ENCODE measurements at regions not wholly inside any gene's neighbourhood (a gene's known extent, or its start where the extent isn't known, plus 50 kb on each side); places are given as distances from the start of the nearest gene placed in this dataset.

DNA sequence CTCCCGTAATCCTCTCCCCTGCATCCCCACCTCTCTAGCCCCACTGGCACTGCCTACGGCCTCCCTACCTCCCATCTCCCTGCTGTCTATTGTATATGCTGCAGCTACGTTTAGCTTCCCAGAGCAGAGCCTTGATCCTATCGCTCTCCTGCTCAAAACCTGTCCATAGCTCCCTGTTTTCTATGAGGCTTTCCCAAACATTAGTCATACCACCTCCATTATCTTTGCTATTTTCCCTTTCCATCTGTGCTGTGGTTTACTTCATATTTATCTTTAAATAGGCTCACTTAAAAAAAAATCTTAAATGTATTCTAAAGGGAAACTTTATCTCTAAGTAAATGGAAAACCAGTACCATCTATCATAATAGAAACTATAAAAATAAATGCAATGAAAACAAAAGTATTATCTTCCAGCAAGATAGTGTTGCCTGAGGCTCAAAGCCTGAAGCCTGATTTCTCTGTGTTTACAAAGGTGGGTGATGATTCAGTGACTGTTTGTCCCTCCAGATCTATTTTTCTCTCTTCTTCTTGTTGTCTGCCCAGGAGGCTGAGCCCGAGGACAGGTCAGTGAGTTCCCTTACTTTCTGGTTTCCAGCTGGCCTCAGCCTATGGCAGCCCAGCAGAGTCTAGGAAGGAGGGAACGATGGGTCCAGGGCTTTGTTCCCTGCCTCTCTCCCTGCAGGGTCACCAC lies 397.1 kb upstream of the CFAP20DC start:
- no peak for DNase-seq (ENCODE audit: low spot score)

DNA sequence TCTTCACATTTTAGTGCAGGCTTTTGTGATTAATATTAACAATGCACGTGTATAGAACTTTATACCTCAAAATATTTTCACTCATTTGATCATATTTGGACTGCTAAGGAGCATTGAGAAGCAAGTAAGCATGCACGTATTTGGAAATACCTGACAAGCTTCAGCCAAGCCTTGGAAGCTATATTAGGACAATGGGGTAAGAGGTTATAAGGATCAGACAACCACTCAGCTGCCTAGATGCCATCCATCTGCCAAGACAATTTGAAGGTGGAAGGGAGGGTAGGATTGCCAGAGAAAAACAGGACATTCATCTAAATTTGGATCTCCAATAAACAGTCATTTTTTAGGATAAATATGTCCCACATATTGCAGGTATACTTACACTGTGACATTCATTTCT lies 394.9 kb upstream of the CFAP20DC start:
- DNase-seq (ENCODE audit: low spot score) = no peak

DNA sequence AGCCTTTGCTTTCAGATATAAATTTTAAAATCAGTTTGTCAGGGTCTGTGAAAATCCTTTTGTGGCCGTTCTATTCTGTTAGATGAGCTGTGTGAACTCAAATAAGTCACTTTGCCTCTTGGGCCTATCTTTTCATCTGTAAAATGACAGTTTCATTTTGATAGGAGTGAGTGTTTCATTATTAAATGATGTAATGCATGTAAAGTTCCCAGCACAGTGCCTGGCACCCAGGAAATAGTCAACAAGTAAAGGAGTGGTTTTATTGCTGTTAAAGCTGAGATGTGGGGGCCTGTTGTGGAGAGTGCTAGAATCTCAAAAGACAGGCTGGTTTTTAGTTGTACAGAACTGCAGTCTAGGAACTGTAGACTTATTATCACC lies 394.5 kb upstream of the CFAP20DC start:
- DNase-seq (ENCODE audit: low spot score) = no peak

DNA sequence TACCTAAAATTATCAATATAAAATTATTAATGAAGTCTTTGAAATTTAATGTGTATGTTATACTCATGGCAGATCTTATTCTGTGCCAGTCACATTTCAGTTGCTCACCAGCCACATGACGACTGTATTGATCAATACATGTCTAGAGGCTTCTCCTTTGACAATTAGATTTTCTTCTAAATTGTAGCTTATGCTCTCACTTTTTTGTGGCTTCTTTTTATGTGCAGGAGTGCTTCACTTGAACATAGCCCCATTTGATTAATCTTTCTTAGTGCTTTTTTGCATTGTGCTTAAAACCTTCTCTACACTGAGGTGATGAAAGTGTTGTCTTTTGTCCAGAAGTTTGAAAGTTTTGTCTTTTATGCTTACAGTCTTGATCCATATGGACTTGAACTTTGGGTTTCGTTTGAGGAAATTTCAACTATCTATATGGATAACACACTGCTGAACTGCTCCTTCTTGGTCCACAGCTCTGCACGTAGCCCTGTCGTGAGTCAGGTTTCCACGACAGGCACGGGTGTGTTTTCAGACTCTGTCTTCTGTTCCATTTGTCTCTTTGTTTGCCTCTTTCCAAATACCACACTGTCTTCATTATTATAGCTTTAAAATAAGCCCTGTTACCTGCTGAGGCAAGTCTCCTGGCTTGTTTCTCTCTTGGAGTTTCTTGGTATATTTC lies 393.9 kb upstream of the CFAP20DC start:
- no peak for DNase-seq (ENCODE audit: low spot score)

DNA sequence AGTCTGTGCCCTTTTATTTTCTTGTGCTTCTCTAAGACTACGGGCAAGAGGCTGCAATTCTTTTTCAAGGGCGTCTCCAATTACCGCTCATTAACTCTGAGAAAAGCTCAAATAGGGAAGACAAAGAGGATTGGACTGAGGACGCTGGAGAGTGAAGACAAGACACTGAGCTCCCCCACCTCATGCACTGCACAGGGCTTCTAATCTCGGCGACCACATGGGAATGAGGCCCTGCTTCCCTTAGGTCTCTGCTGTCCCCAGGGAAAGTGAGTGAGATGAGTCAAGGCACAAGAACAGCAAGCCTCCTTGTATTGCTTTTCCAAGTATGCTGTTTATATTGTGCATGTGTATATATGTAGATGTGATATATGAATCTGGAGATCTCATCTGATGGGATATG lies 392.2 kb upstream of the CFAP20DC start:
- no peak for DNase-seq (ENCODE audit: low spot score)

DNA sequence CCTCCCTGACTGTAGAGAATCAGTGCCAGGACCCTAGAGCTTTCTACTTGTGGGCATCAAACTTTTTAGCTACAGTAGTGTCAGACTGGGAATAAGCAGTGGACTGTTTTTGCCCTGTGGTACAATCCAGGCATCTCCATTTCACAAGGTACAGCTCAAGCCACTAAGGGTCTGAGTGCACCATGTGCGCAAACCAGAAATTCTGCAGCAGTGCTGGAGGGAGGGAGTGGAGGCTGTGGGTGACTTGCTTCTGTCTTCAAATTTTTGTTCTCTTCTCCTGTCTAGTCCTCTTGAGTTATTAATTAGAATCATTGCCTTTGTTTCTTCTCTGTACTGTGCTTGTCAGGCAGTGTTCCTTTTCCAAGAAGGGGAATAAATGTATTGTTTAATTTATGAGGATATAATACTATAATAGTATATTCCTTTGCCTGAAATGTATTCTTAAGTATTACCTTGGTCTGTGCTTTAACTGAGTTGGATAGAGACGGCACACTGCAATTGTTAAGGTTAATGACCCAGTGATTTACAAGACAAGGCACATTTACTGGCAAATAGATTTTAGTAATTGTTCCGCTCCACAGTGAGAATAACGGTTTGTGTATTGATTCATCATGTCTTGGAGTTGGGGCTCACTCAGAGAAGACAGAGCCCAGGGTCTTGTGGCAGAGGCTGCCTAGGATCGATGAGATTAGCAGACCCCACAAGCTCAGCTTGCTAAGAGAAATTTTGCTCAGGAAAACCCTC lies 390.6 kb upstream of the CFAP20DC start:
- no peak for DNase-seq (ENCODE audit: low spot score)

DNA sequence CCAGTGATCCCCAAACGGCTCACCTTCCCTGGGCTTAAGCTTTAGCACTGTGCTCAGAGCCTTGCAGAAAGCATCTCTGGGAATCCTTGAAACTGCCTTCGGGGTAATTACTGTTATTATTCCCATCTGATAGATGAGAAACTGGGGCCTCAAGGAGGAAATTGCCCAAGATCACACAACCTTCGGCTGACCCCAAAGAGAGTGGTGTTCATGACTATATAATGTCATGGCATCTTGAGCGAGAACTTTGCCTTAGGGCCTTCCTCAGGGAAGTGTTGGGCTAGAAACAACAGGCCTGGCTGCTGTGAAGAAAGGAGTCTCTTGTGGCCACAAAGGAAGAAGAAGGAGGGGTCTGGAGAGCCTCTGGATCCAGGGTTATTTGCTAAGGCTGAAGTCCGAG lies 388.7 kb upstream of the CFAP20DC start:
- DNase-seq (ENCODE audit: low spot score) = no peak

DNA sequence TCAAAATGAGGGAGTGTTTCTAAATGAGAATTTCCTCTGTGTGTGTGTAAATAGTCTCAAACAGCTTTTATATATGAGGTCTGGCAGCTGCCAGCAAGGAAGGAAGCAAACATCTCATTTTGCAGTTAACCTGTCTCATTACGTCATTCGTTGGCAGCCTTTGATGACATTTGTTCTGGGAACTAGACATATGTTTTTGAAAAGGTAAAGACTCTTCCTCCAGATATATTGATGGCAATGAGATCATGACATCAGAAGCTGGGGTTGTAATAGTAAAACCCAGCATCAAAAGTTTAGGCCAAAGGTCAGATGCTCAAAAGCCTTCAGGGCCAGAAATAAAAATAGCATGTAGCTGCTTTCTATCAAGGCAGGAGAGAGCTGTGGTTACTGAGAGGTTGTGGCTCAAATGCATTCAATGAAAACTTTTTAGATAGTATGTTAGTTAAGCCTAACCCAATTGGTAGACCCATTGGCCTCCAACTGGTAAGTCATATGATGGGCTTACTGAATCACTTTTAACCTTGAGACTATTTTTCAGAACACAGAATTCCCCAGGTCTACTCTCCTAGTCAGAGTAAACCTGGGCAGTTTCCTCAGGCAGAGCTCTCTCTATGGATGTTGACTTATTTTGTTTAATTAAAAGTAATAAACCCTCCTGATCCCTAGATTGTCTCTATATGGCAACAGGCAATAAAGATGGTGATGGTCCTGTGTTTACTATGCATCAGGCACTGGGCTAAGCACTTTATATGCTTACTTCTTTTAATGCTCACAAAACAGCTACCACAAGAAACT lies 386.5 kb upstream of the CFAP20DC start:
- no peak for DNase-seq (ENCODE audit: low spot score)

DNA sequence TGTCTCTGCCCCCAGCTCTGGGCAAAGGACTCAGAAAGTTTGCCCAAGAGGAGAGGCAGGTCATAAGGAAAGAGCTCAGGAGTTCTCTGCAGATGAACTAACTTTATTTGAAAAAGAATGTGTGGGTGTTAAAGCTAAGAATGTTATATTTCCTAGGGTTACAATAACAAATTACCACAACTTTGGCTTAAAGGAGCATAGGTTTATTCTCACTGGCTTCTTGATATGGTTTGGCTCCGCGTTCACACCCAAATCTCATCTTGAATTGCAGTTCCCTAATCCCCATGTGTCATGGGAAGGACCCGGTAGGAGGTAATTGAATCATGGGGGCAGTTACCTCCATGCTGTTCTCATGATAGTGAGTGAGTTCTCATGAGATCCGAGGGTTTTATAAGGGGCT lies 383.7 kb upstream of the CFAP20DC start:
- DNase-seq (ENCODE audit: low spot score) = no peak

DNA sequence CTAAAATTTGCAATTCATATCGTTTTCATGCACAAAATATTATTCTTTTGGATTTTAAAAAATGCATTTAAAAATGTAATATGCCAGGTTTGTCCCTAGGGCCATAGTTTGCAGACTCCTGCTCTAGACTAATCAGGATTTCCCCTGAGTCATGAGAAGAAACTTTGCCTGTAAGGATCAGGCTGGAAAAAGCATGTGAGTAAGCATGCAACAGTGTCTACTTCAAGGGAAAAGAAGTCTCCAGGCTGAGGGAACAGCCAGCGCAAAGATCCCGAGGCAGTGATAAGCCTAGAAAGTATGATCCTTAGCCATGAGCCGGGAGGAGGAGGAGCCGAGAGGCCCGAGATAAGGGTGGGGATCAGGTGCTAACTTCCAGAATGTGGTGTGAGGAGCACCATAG lies 382.8 kb upstream of the CFAP20DC start:
- no peak for DNase-seq (ENCODE audit: low spot score)

DNA sequence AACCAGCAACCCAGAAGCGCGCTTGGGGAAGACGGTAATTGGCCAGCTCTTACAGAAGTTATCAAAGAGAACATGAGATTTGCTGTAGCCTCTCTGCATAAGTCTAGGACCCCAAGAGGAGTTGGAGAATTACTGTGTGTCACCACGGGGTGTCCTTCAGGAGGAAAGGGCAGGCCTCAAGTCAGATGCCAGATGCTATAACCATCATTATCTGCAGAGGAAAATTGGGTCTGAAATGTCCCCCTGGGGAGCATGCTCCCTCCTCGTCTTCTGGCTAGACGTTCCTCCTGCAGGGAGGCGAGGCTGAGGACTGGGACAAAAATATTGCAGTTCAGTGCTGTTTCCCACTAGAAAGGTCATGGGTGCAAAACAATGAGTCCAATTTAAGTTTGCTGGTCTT lies 380.5 kb upstream of the CFAP20DC start:
- no peak for DNase-seq (ENCODE audit: low spot score)

DNA sequence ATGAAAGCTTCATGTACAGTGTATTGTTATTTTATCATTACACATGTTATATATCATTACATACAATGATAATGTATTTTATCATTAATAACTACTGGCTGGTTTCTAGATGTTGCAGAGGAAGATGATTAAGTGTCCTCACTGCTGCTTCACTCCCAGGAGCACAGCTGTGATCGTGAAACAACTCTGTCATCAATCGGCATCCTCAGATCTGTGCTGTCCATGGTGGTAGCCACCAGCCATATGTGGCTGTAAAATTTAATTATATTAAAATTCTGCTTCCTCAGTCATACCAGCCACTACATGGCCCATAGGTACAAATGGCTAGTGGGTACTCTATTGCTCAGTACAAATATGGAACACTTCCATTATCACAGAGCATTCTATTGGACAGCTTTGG lies 379.4 kb upstream of the CFAP20DC start:
- no peak for DNase-seq (ENCODE audit: low spot score)

DNA sequence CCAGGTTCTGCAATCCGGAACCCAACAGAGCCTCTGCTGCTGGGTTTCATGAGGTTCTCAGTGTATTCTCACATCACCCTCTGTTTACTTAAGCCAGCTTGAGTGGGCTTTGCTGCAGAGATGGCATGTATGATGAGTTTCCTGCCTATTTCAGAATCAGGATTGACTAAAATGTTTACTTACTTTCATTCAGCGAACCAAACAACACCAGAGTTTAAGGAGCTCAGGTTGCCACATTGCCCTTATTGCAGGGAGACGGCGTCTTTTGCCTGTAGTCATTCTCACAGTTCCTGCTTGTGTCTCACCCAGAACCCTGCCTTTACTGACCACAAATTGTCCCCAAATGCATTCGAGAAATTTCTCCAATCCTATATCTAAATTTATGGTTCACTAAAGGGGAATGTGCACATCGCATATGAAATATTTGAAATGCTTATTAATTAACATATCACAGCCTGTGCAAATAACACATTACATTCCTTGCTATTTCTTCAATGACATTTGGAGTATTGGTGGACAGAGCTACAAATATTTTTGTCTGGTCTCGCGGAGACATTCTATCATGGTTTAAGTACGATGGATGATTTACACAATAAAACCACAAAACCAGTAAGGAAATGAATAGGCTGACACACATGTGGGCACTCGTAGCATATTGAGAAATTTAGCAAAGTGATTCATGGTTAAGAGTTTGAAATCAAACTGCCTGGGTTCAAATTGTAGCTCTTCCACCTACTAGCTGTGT lies 377.2 kb upstream of the CFAP20DC start:
- no peak for DNase-seq (ENCODE audit: low spot score)

DNA sequence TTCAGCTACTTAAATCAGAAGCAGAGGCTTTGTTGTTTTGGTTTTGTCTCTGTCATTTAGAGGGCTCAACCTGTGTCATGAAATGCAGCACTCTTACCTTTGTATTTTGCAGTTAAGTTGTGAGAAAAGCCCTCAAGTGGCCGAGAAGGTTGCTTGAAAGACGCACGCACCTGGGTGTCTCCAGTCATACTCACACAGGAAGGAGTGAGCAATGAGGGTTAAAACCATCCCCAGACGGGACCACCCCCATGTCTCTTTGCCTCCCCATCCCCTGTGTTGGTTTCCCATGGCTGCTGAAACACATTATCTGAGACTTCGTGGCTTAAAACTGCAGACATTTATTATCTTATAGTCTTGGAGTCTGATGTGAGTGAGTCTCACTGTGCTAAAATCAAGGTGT lies 376.1 kb upstream of the CFAP20DC start:
- no peak for DNase-seq (ENCODE audit: low spot score)

DNA sequence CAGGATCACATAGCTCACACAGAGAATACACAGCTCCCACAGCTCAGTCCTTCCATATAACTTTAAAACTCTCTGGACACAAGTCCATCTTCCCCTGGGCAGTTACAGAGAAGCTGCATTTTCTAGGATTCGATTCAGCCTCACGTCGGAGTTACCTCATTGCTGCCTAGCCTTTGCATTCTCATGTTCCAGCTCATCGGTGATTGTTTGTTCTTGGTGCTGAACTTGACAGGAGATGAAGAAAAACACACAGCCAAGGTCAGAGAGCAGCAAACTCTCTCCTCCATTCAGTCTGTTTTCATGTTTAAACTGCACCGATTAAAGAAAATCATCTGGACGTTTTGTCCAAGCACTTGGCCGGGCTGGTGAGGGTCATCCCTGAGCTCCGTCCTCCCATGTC lies 375.5 kb upstream of the CFAP20DC start:
- DNase-seq (ENCODE audit: low spot score) = no peak

DNA sequence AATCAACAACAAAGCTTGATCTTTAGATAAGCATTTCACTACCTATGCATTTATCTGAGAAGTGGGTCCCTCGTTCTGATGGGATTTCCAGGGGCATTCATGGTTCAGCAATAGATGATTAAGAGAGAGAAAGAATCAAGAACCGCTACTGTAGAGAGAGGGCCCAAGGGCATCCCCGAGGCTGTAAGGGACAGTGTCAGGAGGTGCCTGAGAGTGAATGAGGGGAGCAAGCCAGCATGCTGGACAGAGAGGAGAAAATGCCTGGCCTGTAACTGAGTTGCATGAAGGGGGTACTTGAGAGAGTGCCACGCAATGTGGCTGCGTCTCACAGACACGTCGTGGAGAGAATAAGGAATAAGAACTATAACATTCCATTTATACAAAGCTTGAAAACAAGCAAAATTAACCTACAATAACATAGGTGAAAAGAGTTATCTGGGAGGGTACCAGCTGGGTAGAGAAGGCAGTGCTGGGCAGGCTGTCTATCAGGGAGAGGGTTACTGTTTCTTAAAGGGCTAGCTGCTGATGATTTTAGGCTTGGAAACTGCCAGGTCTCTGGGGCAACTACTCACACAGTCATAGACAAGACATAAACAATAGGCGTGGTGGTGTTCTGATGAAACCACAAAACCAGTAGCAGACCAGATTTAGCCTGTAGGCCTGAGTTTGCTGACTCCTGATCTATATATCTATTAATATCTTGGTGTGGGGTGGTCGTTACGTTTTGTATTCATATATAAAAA lies 374.6 kb upstream of the CFAP20DC start:
- no peak for DNase-seq (ENCODE audit: low spot score)

DNA sequence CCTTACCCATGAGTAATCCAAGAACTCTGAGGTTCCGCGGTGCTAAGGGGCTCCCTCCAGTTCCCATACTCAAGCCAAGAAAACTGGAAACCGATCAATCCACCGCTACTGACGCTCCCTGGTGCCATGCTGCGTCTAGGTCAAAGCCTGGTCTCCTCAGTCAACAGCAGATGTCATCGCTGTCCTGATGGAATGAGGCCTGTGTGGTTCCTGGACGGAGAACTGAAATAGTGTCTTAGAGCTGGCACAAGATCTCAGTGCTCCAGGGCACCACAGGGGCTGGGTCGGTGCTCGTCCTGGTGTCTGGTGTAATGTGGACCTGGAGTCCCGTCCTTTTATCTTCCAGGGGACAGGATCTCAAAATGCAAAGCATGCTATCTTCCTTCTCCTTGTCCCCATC lies 373.9 kb upstream of the CFAP20DC start:
- DNase-seq (ENCODE audit: low spot score) = no peak

DNA sequence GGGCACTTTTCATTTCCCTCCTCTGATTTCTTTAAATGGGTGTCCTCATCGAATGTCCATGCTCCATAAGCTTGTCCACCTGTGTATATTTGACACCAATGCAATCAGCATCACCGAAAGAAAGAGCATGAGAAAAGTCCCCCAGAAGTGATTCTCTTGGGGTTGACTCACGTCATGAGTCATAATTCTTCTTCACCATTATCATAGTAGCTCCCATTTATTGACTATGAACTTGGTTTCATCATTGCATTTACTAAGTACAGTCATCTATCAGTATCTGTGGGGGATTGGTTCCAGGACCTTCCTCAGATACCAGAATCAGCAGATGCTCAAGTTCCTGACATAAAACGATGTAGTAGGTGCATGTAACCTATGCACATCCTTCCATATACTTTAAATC lies 372.5 kb upstream of the CFAP20DC start:
- no peak for DNase-seq (ENCODE audit: low spot score)

DNA sequence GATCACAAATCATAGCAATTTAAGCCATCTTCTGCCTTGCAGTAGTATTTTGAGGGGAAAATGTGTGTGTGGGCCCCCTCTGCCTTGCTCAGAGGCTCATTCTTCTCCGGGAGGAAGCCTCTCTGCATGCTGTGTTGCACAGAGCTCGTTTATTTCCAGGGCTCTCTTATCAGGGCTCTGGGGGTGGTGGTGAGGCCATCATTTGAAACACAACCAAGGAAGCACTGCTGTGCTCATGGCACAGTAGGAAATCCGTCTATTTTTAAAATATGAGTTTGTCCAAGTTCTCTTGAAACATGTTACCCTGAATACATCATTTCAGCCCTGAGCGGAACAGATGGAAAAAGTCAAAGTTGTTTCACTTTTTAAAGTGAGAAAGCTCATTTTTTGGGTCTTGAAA lies 369.0 kb upstream of the CFAP20DC start:
- DNase-seq (ENCODE audit: low spot score) = no peak

DNA sequence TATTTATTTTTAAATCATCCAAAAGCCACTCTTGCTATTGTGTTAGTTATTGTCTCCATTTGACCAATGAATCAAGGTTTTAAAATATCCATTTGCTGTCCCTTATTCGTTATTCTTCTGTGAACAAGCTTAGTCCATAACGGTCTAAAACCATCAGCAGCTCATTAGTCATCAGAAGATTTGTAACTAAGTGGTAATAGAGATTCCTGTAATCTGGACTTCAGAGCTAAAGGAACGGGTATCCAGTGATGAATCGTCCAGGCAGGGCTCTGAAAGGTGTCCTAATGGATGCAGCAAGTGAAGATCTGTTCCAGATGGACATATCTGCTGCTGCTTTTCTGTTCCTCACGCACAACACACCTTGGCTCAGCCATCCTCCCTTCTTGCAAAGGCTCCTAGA lies 362.7 kb upstream of the CFAP20DC start:
- DNase-seq (ENCODE audit: low spot score) = no peak

DNA sequence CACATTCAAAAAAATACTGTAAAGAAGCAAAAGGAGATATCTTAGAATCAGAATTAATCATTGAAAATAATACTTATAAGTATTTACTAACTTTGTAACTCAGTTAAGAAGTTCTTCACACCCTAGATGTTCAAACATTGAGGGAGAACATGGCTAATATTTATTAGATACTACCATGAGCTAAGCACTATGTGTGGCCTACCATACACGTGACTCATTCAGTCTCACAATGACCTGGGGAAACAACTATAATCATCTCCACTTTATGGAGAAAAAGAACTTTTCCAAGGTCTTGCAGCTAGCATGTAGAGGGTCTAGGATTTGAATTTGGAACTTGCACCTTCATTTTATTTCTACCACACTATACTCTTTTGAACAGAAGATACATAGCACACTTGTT lies 361.9 kb upstream of the CFAP20DC start:
- DNase-seq (ENCODE audit: low spot score) = no peak

Measured in LoVo (cell line).